ENCODE measurements at regions not wholly inside any gene's neighbourhood (a gene's known extent, or its start where the extent isn't known, plus 50 kb on each side); places are given as distances from the start of the nearest gene placed in this dataset.

- Histone ChIP-seq H4K20me1 (ENCODE audit: control insufficient read depth, extremely low read depth, insufficient read depth, low read length) (no peaks in the 10 kb centered on the region), H3K4me1 (ENCODE audit: control insufficient read depth, extremely low read depth, insufficient read depth, low read length) (no peaks in the 10 kb centered on the region), H3K9me3 (ENCODE audit: control insufficient read depth, low read depth, low read length) (no peaks in the 10 kb centered on the region), H2AFZ (ENCODE audit: control insufficient read depth, low read length) (no peak overlapping the region), H3K36me3 (ENCODE audit: control insufficient read depth in 2 of 2, extremely low read depth in 1 of 2, insufficient read depth in 2 of 2, low read length in 2 of 2) (no peaks in the 10 kb centered on the region), H3K9me1 (ENCODE audit: control insufficient read depth, extremely low read depth, insufficient read depth, low read length) (no peaks in the 10 kb centered on the region), H3K9ac (ENCODE audit: control insufficient read depth, extremely low read depth, insufficient read depth, low read length) (no peak overlapping the region), H3K27me3 (ENCODE audit: control insufficient read depth, extremely low read depth, insufficient read depth, low read length) (no peaks in the 10 kb centered on the region), H3K27ac (ENCODE audit: control insufficient read depth, insufficient read depth, low read length) (no peak overlapping the region), H3K4me2 (ENCODE audit: control insufficient read depth, extremely low read depth, insufficient read depth, low read depth, low read length) (no peak overlapping the region), H3K4me3 (ENCODE audit: control insufficient read depth in 2 of 3, extremely low read depth in 1 of 3, insufficient read depth in 2 of 3, low read depth in 1 of 3, low read length in 3 of 3) (no peak overlapping the region), H3K79me2 (ENCODE audit: control insufficient read depth, insufficient read depth, low read length) (no peaks in the 10 kb centered on the region)
- TF ChIP-seq EZH2 (IDR thresholded peaks at IDR 0.05; ENCODE audit: low read length) (no peak), CTCF (optimal IDR thresholded peaks at IDR 0.05 in 1 of 3, IDR thresholded peaks at IDR 0.05 in 1 of 3, conservative IDR thresholded peaks at IDR 0.05 in 1 of 3; ENCODE audit: extremely low read depth in 1 of 3, insufficient read depth in 2 of 3, low read length in 3 of 3) (no peak)
- FAIRE-seq (no peak), DNase-seq (ENCODE audit: low read depth, low spot score) (no peak)
- dilution Hi-C loops (cut with MboI; ENCODE audit: extremely low pct_ligation_motif_present, low sequenced_read_pairs) = no loop called here
Measured at GRCh38 chr10:8260645-8261044, 206.2 kb downstream of the GATA3 start.

- Histone ChIP-seq H3K4me1 (ENCODE audit: control insufficient read depth, extremely low read depth, insufficient read depth, low read length) (no peaks in the 10 kb centered on the region), H3K36me3 (ENCODE audit: control insufficient read depth in 2 of 2, extremely low read depth in 1 of 2, insufficient read depth in 2 of 2, low read length in 2 of 2) (no peaks in the 10 kb centered on the region), H3K9ac (ENCODE audit: control insufficient read depth, extremely low read depth, insufficient read depth, low read length) (no peak overlapping the region), H3K4me2 (ENCODE audit: control insufficient read depth, extremely low read depth, insufficient read depth, low read depth, low read length) (no peak overlapping the region), H4K20me1 (ENCODE audit: control insufficient read depth, extremely low read depth, insufficient read depth, low read length) (no peaks in the 10 kb centered on the region), H3K79me2 (ENCODE audit: control insufficient read depth, insufficient read depth, low read length) (no peaks in the 10 kb centered on the region), H3K4me3 (ENCODE audit: control insufficient read depth in 2 of 3, extremely low read depth in 1 of 3, insufficient read depth in 2 of 3, low read depth in 1 of 3, low read length in 3 of 3) (no peak overlapping the region), H3K9me3 (ENCODE audit: control insufficient read depth, low read depth, low read length) (no peaks in the 10 kb centered on the region), H3K9me1 (ENCODE audit: control insufficient read depth, extremely low read depth, insufficient read depth, low read length) (no peaks in the 10 kb centered on the region), H3K27me3 (ENCODE audit: control insufficient read depth, extremely low read depth, insufficient read depth, low read length) (no peaks in the 10 kb centered on the region), H2AFZ (ENCODE audit: control insufficient read depth, low read length) (no peak overlapping the region), H3K27ac (ENCODE audit: control insufficient read depth, insufficient read depth, low read length) (no peak overlapping the region)
- TF ChIP-seq EZH2 (IDR thresholded peaks at IDR 0.05; ENCODE audit: low read length) = no peak
- no peak for TF ChIP-seq CTCF (optimal IDR thresholded peaks at IDR 0.05 in 1 of 3, IDR thresholded peaks at IDR 0.05 in 1 of 3, conservative IDR thresholded peaks at IDR 0.05 in 1 of 3; ENCODE audit: extremely low read depth in 1 of 3, insufficient read depth in 2 of 3, low read length in 3 of 3)
- dilution Hi-C loops (cut with MboI; ENCODE audit: extremely low pct_ligation_motif_present, low sequenced_read_pairs) = no loop called here
- FAIRE-seq (no peak), DNase-seq (ENCODE audit: low read depth, low spot score) (no peak)
Measured at GRCh38 chr10:8262317-8262716, 207.8 kb downstream of the GATA3 start.
